ENCODE measurements at regions not wholly inside any gene's neighbourhood (a gene's known extent, or its start where the extent isn't known, plus 50 kb on each side); places are given as distances from the start of the nearest gene placed in this dataset.
"Not testable (repeated sequence)": the region's sequence is repeated elsewhere in the genome, so short reads cannot be mapped to it uniquely, and the experiment has no call there.

- Histone ChIP-seq H3K9me3 (ENCODE audit: control insufficient read depth in 2 of 2, low read length in 2 of 2) (no peaks in the 10 kb centered on the region), H3K27ac (ENCODE audit: insufficient read depth, low read length, poor library complexity, severe bottlenecking) (no peak overlapping the region), H3K27me3 (ENCODE audit: control insufficient read depth, insufficient read depth, low read length) (no peaks in the 10 kb centered on the region), H3K4me1 (ENCODE audit: control insufficient read depth, insufficient read depth, low read length, poor library complexity, severe bottlenecking) (peaks cover 7% of the 10 kb centered on the region), H3K4me3 (ENCODE audit: low read depth, low read length) (no peak overlapping the region), H3K36me3 (ENCODE audit: control insufficient read depth, insufficient read depth, low read length) (no peaks in the 10 kb centered on the region)
- peaks cover 0 to 7% (median 5%) of the 10 kb centered on the region in 4 donors for H3K4me1 Mint-ChIP-seq
- H3K27ac Mint-ChIP-seq = no peak overlapping the region
- H3K36me3 Mint-ChIP-seq = no peaks in the 10 kb centered on the region
- DNase-seq = no peak
- no peak for ATAC-seq (ENCODE audit: low read depth in 2 of 2)
- no peak overlapping the region for H3K4me3 Mint-ChIP-seq
- no peaks in the 10 kb centered on the region for H3K9me3 Mint-ChIP-seq
- H3K27me3 Mint-ChIP-seq = peaks cover 7% of the 10 kb centered on the region
Measured at GRCh38 chr10:4280461-4281189, 495.6 kb upstream of the KLF6 start.

GRCh38 chr10:4279655-4280054, 494.6 kb upstream of the KLF6 start:
- Mint-ChIP-seq H3K4me3 (no peak overlapping the region), H3K4me1 (peaks cover 0 to 3% (median 0%) of the 10 kb centered on the region in 4 donors), H3K27ac (no peak overlapping the region), H3K27me3 (peaks cover 7% of the 10 kb centered on the region), H3K9me3 (peaks cover 0 to 1% (median 0%) of the 10 kb centered on the region in 7 donors), H3K36me3 (no peaks in the 10 kb centered on the region)
- no peak overlapping the region for H3K4me3 ChIP-seq (ENCODE audit: low read depth, low read length)
- H3K27ac ChIP-seq (ENCODE audit: insufficient read depth, low read length, poor library complexity, severe bottlenecking) = no peak overlapping the region
- no peaks in the 10 kb centered on the region for H3K9me3 ChIP-seq (ENCODE audit: control insufficient read depth in 2 of 2, low read length in 2 of 2)
- H3K4me1 ChIP-seq (ENCODE audit: control insufficient read depth, insufficient read depth, low read length, poor library complexity, severe bottlenecking) = no peaks in the 10 kb centered on the region
- no peaks in the 10 kb centered on the region for H3K27me3 ChIP-seq (ENCODE audit: control insufficient read depth, insufficient read depth, low read length)
- no peak for ATAC-seq (ENCODE audit: low read depth in 2 of 2)
- DNase-seq = no peak
- H3K36me3 ChIP-seq (ENCODE audit: control insufficient read depth, insufficient read depth, low read length) = no peaks in the 10 kb centered on the region

GRCh38 chr10:4278186-4278585, 493.2 kb upstream of the KLF6 start:
- DNase-seq (no peak), ATAC-seq (ENCODE audit: low read depth in 2 of 2) (no peak)
- Histone ChIP-seq H3K27ac (ENCODE audit: insufficient read depth, low read length, poor library complexity, severe bottlenecking) (no peak overlapping the region), H3K4me1 (ENCODE audit: control insufficient read depth, insufficient read depth, low read length, poor library complexity, severe bottlenecking) (no peaks in the 10 kb centered on the region), H3K4me3 (ENCODE audit: low read depth, low read length) (no peak overlapping the region), H3K36me3 (ENCODE audit: control insufficient read depth, insufficient read depth, low read length) (no peaks in the 10 kb centered on the region), H3K27me3 (ENCODE audit: control insufficient read depth, insufficient read depth, low read length) (no peaks in the 10 kb centered on the region), H3K9me3 (ENCODE audit: control insufficient read depth in 2 of 2, low read length in 2 of 2) (no peaks in the 10 kb centered on the region)
- H3K4me3 Mint-ChIP-seq = no peak overlapping the region
- H3K9me3 Mint-ChIP-seq = peaks cover 0 to 2% (median 0%) of the 10 kb centered on the region in 7 donors
- no peak overlapping the region for H3K27ac Mint-ChIP-seq
- peaks cover 0 to 5% (median 0%) of the 10 kb centered on the region in 4 donors for H3K4me1 Mint-ChIP-seq
- no peaks in the 10 kb centered on the region for H3K36me3 Mint-ChIP-seq
- H3K27me3 Mint-ChIP-seq = peaks cover 7% of the 10 kb centered on the region

- ATAC-seq (ENCODE audit: low read depth in 2 of 2) (no peak), DNase-seq (no peak)
- Mint-ChIP-seq H3K36me3 (no peaks in the 10 kb centered on the region), H3K4me1 (peaks cover 0 to 5% (median 0%) of the 10 kb centered on the region in 4 donors), H3K27ac (no peak overlapping the region), H3K9me3 (peaks cover 0 to 2% (median 0%) of the 10 kb centered on the region in 7 donors), H3K4me3 (no peak overlapping the region), H3K27me3 (peaks cover 7% of the 10 kb centered on the region)
- H3K9me3 ChIP-seq (ENCODE audit: control insufficient read depth in 2 of 2, low read length in 2 of 2) = no peaks in the 10 kb centered on the region
- H3K27me3 ChIP-seq (ENCODE audit: control insufficient read depth, insufficient read depth, low read length) = no peaks in the 10 kb centered on the region
- no peaks in the 10 kb centered on the region for H3K36me3 ChIP-seq (ENCODE audit: control insufficient read depth, insufficient read depth, low read length)
- no peak overlapping the region for H3K4me3 ChIP-seq (ENCODE audit: low read depth, low read length)
- H3K4me1 ChIP-seq (ENCODE audit: control insufficient read depth, insufficient read depth, low read length, poor library complexity, severe bottlenecking) = no peaks in the 10 kb centered on the region
- no peak overlapping the region for H3K27ac ChIP-seq (ENCODE audit: insufficient read depth, low read length, poor library complexity, severe bottlenecking)
Measured at GRCh38 chr10:4276151-4276550, 491.1 kb upstream of the KLF6 start.

- not testable (repeated sequence) for H3K4me1 ChIP-seq (ENCODE audit: control insufficient read depth, insufficient read depth, low read length, poor library complexity, severe bottlenecking); H3K9me3 ChIP-seq (ENCODE audit: control insufficient read depth in 2 of 2, low read length in 2 of 2); H3K4me3 ChIP-seq (ENCODE audit: low read depth, low read length); H3K27ac ChIP-seq (ENCODE audit: insufficient read depth, low read length, poor library complexity, severe bottlenecking); H3K4me3 Mint-ChIP-seq; DNase-seq; H3K27ac Mint-ChIP-seq; H3K36me3 ChIP-seq (ENCODE audit: control insufficient read depth, insufficient read depth, low read length); ATAC-seq (ENCODE audit: low read depth in 2 of 2); H3K27me3 ChIP-seq (ENCODE audit: control insufficient read depth, insufficient read depth, low read length); H3K36me3 Mint-ChIP-seq; H3K4me1 Mint-ChIP-seq; H3K27me3 Mint-ChIP-seq; H3K9me3 Mint-ChIP-seq
Measured at GRCh38 chr10:4274671-4275070, 489.7 kb upstream of the KLF6 start.

GRCh38 chr10:4271193-4271592, 486.2 kb upstream of the KLF6 start:
- Mint-ChIP-seq H3K27me3 (peaks cover 4% of the 10 kb centered on the region), H3K27ac (no peak overlapping the region), H3K9me3 (peaks cover 0 to 2% (median 0%) of the 10 kb centered on the region in 7 donors), H3K36me3 (no peaks in the 10 kb centered on the region), H3K4me1 (peaks cover 0 to 8% (median 6%) of the 10 kb centered on the region in 4 donors), H3K4me3 (no peak overlapping the region)
- Histone ChIP-seq H3K4me3 (ENCODE audit: low read depth, low read length) (no peak overlapping the region), H3K9me3 (ENCODE audit: control insufficient read depth in 2 of 2, low read length in 2 of 2) (no peaks in the 10 kb centered on the region), H3K27me3 (ENCODE audit: control insufficient read depth, insufficient read depth, low read length) (no peaks in the 10 kb centered on the region), H3K36me3 (ENCODE audit: control insufficient read depth, insufficient read depth, low read length) (no peaks in the 10 kb centered on the region), H3K4me1 (ENCODE audit: control insufficient read depth, insufficient read depth, low read length, poor library complexity, severe bottlenecking) (no peaks in the 10 kb centered on the region), H3K27ac (ENCODE audit: insufficient read depth, low read length, poor library complexity, severe bottlenecking) (no peak overlapping the region)
- ATAC-seq (ENCODE audit: low read depth in 2 of 2) = no peak
- no peak for DNase-seq

GRCh38 chr10:4270116-4270515, 485.1 kb upstream of the KLF6 start:
- Mint-ChIP-seq H3K9me3 (peaks cover 0 to 2% (median 0%) of the 10 kb centered on the region in 7 donors), H3K4me3 (no peak overlapping the region), H3K27ac (no peak overlapping the region), H3K4me1 (peaks cover 0 to 14% (median 9%) of the 10 kb centered on the region in 4 donors), H3K27me3 (peaks cover 4% of the 10 kb centered on the region), H3K36me3 (no peaks in the 10 kb centered on the region)
- ATAC-seq (ENCODE audit: low read depth in 2 of 2) (no peak), DNase-seq (no peak)
- Histone ChIP-seq H3K4me3 (ENCODE audit: low read depth, low read length) (no peak overlapping the region), H3K9me3 (ENCODE audit: control insufficient read depth in 2 of 2, low read length in 2 of 2) (no peaks in the 10 kb centered on the region), H3K36me3 (ENCODE audit: control insufficient read depth, insufficient read depth, low read length) (no peaks in the 10 kb centered on the region), H3K27ac (ENCODE audit: insufficient read depth, low read length, poor library complexity, severe bottlenecking) (no peak overlapping the region), H3K27me3 (ENCODE audit: control insufficient read depth, insufficient read depth, low read length) (no peaks in the 10 kb centered on the region), H3K4me1 (ENCODE audit: control insufficient read depth, insufficient read depth, low read length, poor library complexity, severe bottlenecking) (no peaks in the 10 kb centered on the region)

GRCh38 chr10:4268490-4268889, 483.5 kb upstream of the KLF6 start:
- not testable (repeated sequence) for H3K27me3 ChIP-seq (ENCODE audit: control insufficient read depth, insufficient read depth, low read length); H3K27ac Mint-ChIP-seq; H3K9me3 Mint-ChIP-seq

More at GRCh38 chr10:4268490-4268889, 483.5 kb upstream of the KLF6 start:
- H3K27me3 Mint-ChIP-seq; H3K36me3 Mint-ChIP-seq; H3K4me1 ChIP-seq (ENCODE audit: control insufficient read depth, insufficient read depth, low read length, poor library complexity, severe bottlenecking); H3K9me3 ChIP-seq (ENCODE audit: control insufficient read depth in 2 of 2, low read length in 2 of 2); H3K27ac ChIP-seq (ENCODE audit: insufficient read depth, low read length, poor library complexity, severe bottlenecking); H3K36me3 ChIP-seq (ENCODE audit: control insufficient read depth, insufficient read depth, low read length); H3K4me3 ChIP-seq (ENCODE audit: low read depth, low read length); ATAC-seq (ENCODE audit: low read depth in 2 of 2); DNase-seq; H3K4me3 Mint-ChIP-seq: not testable (repeated sequence)
- peaks cover 0 to 14% (median 7%) of the 10 kb centered on the region in 4 donors for H3K4me1 Mint-ChIP-seq

Measured in CD4-positive, CD25-positive, alpha-beta regulatory T cell (primary cell).